Neural progenitor cell (in vitro differentiated cells): ENCODE measurements at regions not wholly inside any gene's neighbourhood (a gene's known extent, or its start where the extent isn't known, plus 50 kb on each side); places are given as distances from the start of the nearest gene placed in this dataset.

Source experiments
- EZH2 ChIP-seq: fragments of 200-600 bp; sonication (generic); IDR thresholded peaks from 2 replicates; pipeline ENCODE4 v1.6.1; 2017; ENCODE audit warnings: antibody characterized with exemption, mild to moderate bottlenecking, moderate library complexity
- TF ChIP-seq, protein P1 (sequence below): fragments of 200-600 bp; sonication (generic); IDR thresholded peaks from 2 replicates; pipeline ENCODE4 v1.5.1; 2017; ENCODE audit warnings: antibody characterized with exemption, mild to moderate bottlenecking

DNA sequence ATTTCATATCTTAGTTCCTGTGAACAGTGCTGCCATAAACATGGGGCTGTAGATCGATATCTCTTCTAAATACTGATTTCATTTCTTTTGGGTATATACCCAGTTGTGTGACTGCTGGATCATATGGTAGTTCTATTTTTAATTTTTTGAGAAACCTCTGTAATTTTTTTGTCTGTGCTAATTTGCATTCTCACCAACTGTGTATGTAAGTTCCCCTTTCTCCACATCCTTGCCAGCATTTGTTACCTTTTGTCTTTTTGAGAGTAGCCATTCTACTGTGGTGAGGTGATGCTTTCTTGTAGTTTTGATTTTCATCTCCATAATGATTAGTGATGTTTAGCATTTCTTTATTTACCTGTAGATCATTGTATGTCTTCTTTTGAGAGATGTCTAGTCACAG lies 2086.5 kb upstream of the TENM3 start:
- TF ChIP-seq, protein P1, sequence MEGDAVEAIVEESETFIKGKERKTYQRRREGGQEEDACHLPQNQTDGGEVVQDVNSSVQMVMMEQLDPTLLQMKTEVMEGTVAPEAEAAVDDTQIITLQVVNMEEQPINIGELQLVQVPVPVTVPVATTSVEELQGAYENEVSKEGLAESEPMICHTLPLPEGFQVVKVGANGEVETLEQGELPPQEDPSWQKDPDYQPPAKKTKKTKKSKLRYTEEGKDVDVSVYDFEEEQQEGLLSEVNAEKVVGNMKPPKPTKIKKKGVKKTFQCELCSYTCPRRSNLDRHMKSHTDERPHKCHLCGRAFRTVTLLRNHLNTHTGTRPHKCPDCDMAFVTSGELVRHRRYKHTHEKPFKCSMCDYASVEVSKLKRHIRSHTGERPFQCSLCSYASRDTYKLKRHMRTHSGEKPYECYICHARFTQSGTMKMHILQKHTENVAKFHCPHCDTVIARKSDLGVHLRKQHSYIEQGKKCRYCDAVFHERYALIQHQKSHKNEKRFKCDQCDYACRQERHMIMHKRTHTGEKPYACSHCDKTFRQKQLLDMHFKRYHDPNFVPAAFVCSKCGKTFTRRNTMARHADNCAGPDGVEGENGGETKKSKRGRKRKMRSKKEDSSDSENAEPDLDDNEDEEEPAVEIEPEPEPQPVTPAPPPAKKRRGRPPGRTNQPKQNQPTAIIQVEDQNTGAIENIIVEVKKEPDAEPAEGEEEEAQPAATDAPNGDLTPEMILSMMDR, result no peak
- TF ChIP-seq EZH2, result no peak
